PC-9 (cell line): ENCODE measurements at regions not wholly inside any gene's neighbourhood (a gene's known extent, or its start where the extent isn't known, plus 50 kb on each side); places are given as distances from the start of the nearest gene placed in this dataset.

Source experiments
- BruUV-seq: library from RNA; stranded (reverse); fragments of 400-500 nt; replicated peaks from 2 replicates; lab custom pipeline; 2021; lab: Mats Ljungman, UMichigan
- CTCF ChIA-PET: fragments of 300-600 bp; sonication (Branson Sonifier 250); formaldehyde crosslinking; loops from one replicate; lab custom pipeline; 2022; ENCODE audit warnings: antibody characterized with exemption; lab: Charles Lee
- POLR2A ChIA-PET: fragments of 300-600 bp; sonication (Branson Sonifier 250); formaldehyde crosslinking; loops from one replicate; lab custom pipeline; 2022; ENCODE audit warnings: antibody characterized with exemption; ENCODE audit not compliant: unreplicated experiment; lab: Charles Lee
- DNase-seq, 2 experiments: peaks; one replicate each; pipeline versions ENCODE4 v3.0.0 to v3.0.0-alpha.2; 2015 to 2022; ENCODE audit warnings: mixed read lengths in 1 of 2
- H2AFZ ChIP-seq: fragments of 200-600 bp; sonication (generic); 2 replicates; pipeline ENCODE4 v1.8.1; 2017; ENCODE audit warnings: antibody characterized with exemption
- H3F3A ChIP-seq: fragments of 200-600 bp; sonication (generic); 2 replicates; pipeline ENCODE4 v1.8.1; 2017; ENCODE audit warnings: antibody characterized with exemption, mild to moderate bottlenecking, low read depth; ENCODE audit not compliant: insufficient read depth
- H3K27ac ChIP-seq: fragments of 200-600 bp; sonication (generic); 2 replicates; pipeline ENCODE4 v1.6.1; 2016; ENCODE audit warnings: mixed run types
- H3K27me3 ChIP-seq: fragments of 200-600 bp; sonication (generic); 2 replicates; pipeline ENCODE4 v1.6.1; 2016; ENCODE audit warnings: low read depth, mixed run types; ENCODE audit not compliant: insufficient read depth
- H3K36me3 ChIP-seq: fragments of 200-600 bp; sonication (generic); 2 replicates; pipeline ENCODE4 v1.6.1; 2016; ENCODE audit warnings: low read depth, mixed run types
- H3K4me1 ChIP-seq: fragments of 200-600 bp; sonication (generic); replicated peaks from 2 replicates; pipeline ENCODE4 v1.6.1; 2016; ENCODE audit warnings: mixed run types; ENCODE audit not compliant: insufficient read depth
- H3K4me2 ChIP-seq: fragments of 200-600 bp; sonication (generic); 2 replicates; pipeline ENCODE4 v1.6.1; 2017; ENCODE audit warnings: mixed run types
- H3K4me3 ChIP-seq: fragments of 200-600 bp; sonication (generic); 2 replicates; pipeline ENCODE4 v1.6.1; 2016; ENCODE audit warnings: mixed run types
- H3K79me2 ChIP-seq: fragments of 200-600 bp; sonication (generic); 2 replicates; pipeline ENCODE4 v1.6.1; 2017; ENCODE audit warnings: low read depth, mixed run types
- H3K9me2 ChIP-seq: fragments of 200-600 bp; sonication (generic); 2 replicates; pipeline ENCODE4 v1.8.1; 2017; ENCODE audit warnings: mild to moderate bottlenecking; ENCODE audit not compliant: insufficient read depth
- H3K9me3 ChIP-seq: fragments of 200-600 bp; sonication (generic); 2 replicates; pipeline ENCODE4 v1.8.1; 2016; ENCODE audit warnings: low read depth; ENCODE audit not compliant: insufficient read depth
- H4K20me1 ChIP-seq: fragments of 200-600 bp; sonication (generic); 2 replicates; pipeline ENCODE4 v1.8.1; 2017; ENCODE audit not compliant: insufficient read depth
- EZH2 ChIP-seq: fragments of 200-600 bp; sonication (generic); IDR thresholded peaks from 2 replicates; pipeline ENCODE4 v1.8.0; 2017; ENCODE audit warnings: antibody characterized with exemption, low read depth
- intact Hi-C: fragments of 100-400 bp; cut with micrococcal nuclease; formaldehyde crosslinking; loops from one replicate; pipeline ENCODE4 v1.10.0; 2022; ENCODE audit not compliant: unreplicated experiment
- TF ChIP-seq, protein P1 (sequence below): fragments of 200-600 bp; sonication (generic); conservative IDR thresholded peaks from 2 replicates; pipeline ENCODE4 v1.6.1; 2017; ENCODE audit warnings: mixed run types, antibody characterized with exemption, mild to moderate bottlenecking, moderate library complexity

- peaks cover 12% of the 10 kb centered on the region for H3K27me3 ChIP-seq
- H3K9me2 ChIP-seq: no peaks in the 10 kb centered on the region
- CTCF ChIA-PET: no interaction called here
- no peaks in the 10 kb centered on the region for H4K20me1 ChIP-seq
- H2AFZ ChIP-seq: no peak overlapping the region
- no peak overlapping the region for H3K4me3 ChIP-seq
- no peak overlapping the region for H3K27ac ChIP-seq
- POLR2A ChIA-PET: no interaction called here
- no peaks in the 10 kb centered on the region for H3K79me2 ChIP-seq
- H3K4me2 ChIP-seq: no peak overlapping the region
- no peaks in the 10 kb centered on the region for H3K4me1 ChIP-seq
- no TSS peak for BruUV-seq
- no peaks in the 10 kb centered on the region for H3K36me3 ChIP-seq
- H3F3A ChIP-seq: no peaks in the 10 kb centered on the region
- intact Hi-C loops: no loop called here
- no peaks in the 10 kb centered on the region for H3K9me3 ChIP-seq
- no peak for DNase-seq
- TF ChIP-seq EZH2: no peak
Measured at GRCh38 chrX:940691-941090, 271.8 kb downstream of the CRLF2 start.

- DNase-seq: no peak
- POLR2A ChIA-PET: no interaction called here
- CTCF ChIA-PET: no interaction called here
- H3K4me3 ChIP-seq: no peak overlapping the region
- no peak overlapping the region for H3K27ac ChIP-seq
- H3K27me3 ChIP-seq: peaks cover 12% of the 10 kb centered on the region
- no peak overlapping the region for H3K4me2 ChIP-seq
- H3K9me3 ChIP-seq: no peaks in the 10 kb centered on the region
- TF ChIP-seq, protein P1, sequence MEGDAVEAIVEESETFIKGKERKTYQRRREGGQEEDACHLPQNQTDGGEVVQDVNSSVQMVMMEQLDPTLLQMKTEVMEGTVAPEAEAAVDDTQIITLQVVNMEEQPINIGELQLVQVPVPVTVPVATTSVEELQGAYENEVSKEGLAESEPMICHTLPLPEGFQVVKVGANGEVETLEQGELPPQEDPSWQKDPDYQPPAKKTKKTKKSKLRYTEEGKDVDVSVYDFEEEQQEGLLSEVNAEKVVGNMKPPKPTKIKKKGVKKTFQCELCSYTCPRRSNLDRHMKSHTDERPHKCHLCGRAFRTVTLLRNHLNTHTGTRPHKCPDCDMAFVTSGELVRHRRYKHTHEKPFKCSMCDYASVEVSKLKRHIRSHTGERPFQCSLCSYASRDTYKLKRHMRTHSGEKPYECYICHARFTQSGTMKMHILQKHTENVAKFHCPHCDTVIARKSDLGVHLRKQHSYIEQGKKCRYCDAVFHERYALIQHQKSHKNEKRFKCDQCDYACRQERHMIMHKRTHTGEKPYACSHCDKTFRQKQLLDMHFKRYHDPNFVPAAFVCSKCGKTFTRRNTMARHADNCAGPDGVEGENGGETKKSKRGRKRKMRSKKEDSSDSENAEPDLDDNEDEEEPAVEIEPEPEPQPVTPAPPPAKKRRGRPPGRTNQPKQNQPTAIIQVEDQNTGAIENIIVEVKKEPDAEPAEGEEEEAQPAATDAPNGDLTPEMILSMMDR: no peak
- TF ChIP-seq EZH2: no peak
- no peaks in the 10 kb centered on the region for H3F3A ChIP-seq
- no peak overlapping the region for H2AFZ ChIP-seq
- H4K20me1 ChIP-seq: no peaks in the 10 kb centered on the region
- BruUV-seq: no TSS peak
- H3K9me2 ChIP-seq: no peaks in the 10 kb centered on the region
- no peaks in the 10 kb centered on the region for H3K79me2 ChIP-seq
- intact Hi-C loops: no loop called here
- no peaks in the 10 kb centered on the region for H3K4me1 ChIP-seq
- no peaks in the 10 kb centered on the region for H3K36me3 ChIP-seq
Measured at GRCh38 chrX:936979-937769, 275.3 kb downstream of the CRLF2 start.

GRCh38 chrX:933611-934010 lies 278.8 kb downstream of the CRLF2 start:
- no peak for TF ChIP-seq EZH2
- TF ChIP-seq, protein P1: no peak
- Histone ChIP-seq H3K27me3 (peaks cover 6% of the 10 kb centered on the region; the same call in 1 of the 2 replicates), H3K4me2 (no peak overlapping the region), H3K9me2 (no peaks in the 10 kb centered on the region), H3K27ac (no peak overlapping the region), H3K79me2 (no peaks in the 10 kb centered on the region), H3K4me3 (no peak overlapping the region), H2AFZ (no peak overlapping the region), H3K36me3 (no peaks in the 10 kb centered on the region), H4K20me1 (no peaks in the 10 kb centered on the region), H3K4me1 (no peaks in the 10 kb centered on the region), H3K9me3 (no peaks in the 10 kb centered on the region), H3F3A (no peaks in the 10 kb centered on the region)
- intact Hi-C loops: no loop called here
- POLR2A ChIA-PET: no interaction called here
- CTCF ChIA-PET: no interaction called here
- no peak for DNase-seq
- no TSS peak for BruUV-seq

DNA sequence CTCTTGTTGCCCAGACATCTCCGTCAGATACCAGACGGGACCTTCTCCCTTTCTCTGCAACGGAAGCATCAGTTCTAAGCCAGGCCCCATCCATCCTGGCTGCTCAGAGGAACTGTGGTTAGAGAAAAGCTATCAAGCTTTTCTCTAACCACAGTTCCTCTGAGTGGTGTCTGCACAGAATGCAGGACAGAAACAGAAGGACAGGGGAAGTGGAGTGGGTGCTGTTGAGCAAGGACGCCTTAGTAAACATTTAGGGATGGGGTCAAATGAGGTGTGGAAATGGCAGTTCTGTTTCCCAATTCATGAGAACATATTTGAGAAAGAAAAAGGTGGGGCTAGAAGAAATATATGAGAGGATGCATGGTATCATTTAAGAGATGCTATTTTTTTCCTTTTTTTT lies 283.8 kb downstream of the CRLF2 start:
- no peak for TF ChIP-seq EZH2
- TF ChIP-seq, protein P1: no peak
- Histone ChIP-seq H3K27me3 (no peaks in the 10 kb centered on the region), H4K20me1 (no peaks in the 10 kb centered on the region), H3K4me3 (no peak overlapping the region), H3K4me2 (no peak overlapping the region), H3F3A (no peaks in the 10 kb centered on the region), H3K9me3 (no peaks in the 10 kb centered on the region), H2AFZ (no peak overlapping the region), H3K79me2 (no peaks in the 10 kb centered on the region), H3K9me2 (no peaks in the 10 kb centered on the region), H3K36me3 (no peaks in the 10 kb centered on the region), H3K27ac (no peak overlapping the region), H3K4me1 (no peaks in the 10 kb centered on the region)
- no peak for DNase-seq
- CTCF ChIA-PET: no interaction called here
- BruUV-seq: no TSS peak
- intact Hi-C loops: no loop called here
- POLR2A ChIA-PET: no interaction called here
